ENCODE measurements at regions not wholly inside any gene's neighbourhood (a gene's known extent, or its start where the extent isn't known, plus 50 kb on each side); places are given as distances from the start of the nearest gene placed in this dataset.

GRCh38 chr2:239815671-239816070 lies 209.5 kb downstream of the NDUFA10 start:
- H3K4me1 ChIP-seq (ENCODE audit: insufficient read depth, poor library complexity, severe bottlenecking), result no peaks in the 10 kb centered on the region

GRCh38 chr2:239814861-239815601 lies 210.1 kb downstream of the NDUFA10 start:
- ATAC-seq (ENCODE audit: low read depth) (no peak), DNase-seq (ENCODE audit: low spot score) (peak; percentile 38)
- no peak for TF ChIP-seq CTCF (IDR thresholded peaks at IDR 0.05; ENCODE audit: poor library complexity, severe bottlenecking)
- Histone ChIP-seq H3K4me3 (ENCODE audit: severe bottlenecking) (no peak overlapping the region), H3K4me1 (ENCODE audit: insufficient read depth, poor library complexity, severe bottlenecking) (no peaks in the 10 kb centered on the region), H3K36me3 (ENCODE audit: low read depth) (no peaks in the 10 kb centered on the region), H3K9me3 (ENCODE audit: severe bottlenecking) (no peaks in the 10 kb centered on the region), H3K27ac (ENCODE audit: poor library complexity, severe bottlenecking) (no peak overlapping the region), H3K27me3 (ENCODE audit: insufficient read depth, poor library complexity, severe bottlenecking) (no peaks in the 10 kb centered on the region)

More at GRCh38 chr2:239815671-239816070, 209.5 kb downstream of the NDUFA10 start:
- DNase-seq (ENCODE audit: low spot score) (no peak), ATAC-seq (ENCODE audit: low read depth) (no peak)
- H3K9me3 ChIP-seq (ENCODE audit: severe bottlenecking), result no peaks in the 10 kb centered on the region
- no peaks in the 10 kb centered on the region for H3K27me3 ChIP-seq (ENCODE audit: insufficient read depth, poor library complexity, severe bottlenecking)
- no peaks in the 10 kb centered on the region for H3K36me3 ChIP-seq (ENCODE audit: low read depth)
- H3K4me3 ChIP-seq (ENCODE audit: severe bottlenecking), result no peak overlapping the region
- TF ChIP-seq CTCF (IDR thresholded peaks at IDR 0.05; ENCODE audit: poor library complexity, severe bottlenecking), result no peak
- H3K27ac ChIP-seq (ENCODE audit: poor library complexity, severe bottlenecking), result no peak overlapping the region

GRCh38 chr2:239814116-239814860 lies 210.9 kb downstream of the NDUFA10 start:
- H3K27me3 ChIP-seq (ENCODE audit: insufficient read depth, poor library complexity, severe bottlenecking), result peaks cover under 1% of the 10 kb centered on the region
- ATAC-seq (ENCODE audit: low read depth), result no peak
- TF ChIP-seq CTCF (IDR thresholded peaks at IDR 0.05; ENCODE audit: poor library complexity, severe bottlenecking), result no peak
- no peaks in the 10 kb centered on the region for H3K9me3 ChIP-seq (ENCODE audit: severe bottlenecking)
- no peaks in the 10 kb centered on the region for H3K36me3 ChIP-seq (ENCODE audit: low read depth)
- H3K4me1 ChIP-seq (ENCODE audit: insufficient read depth, poor library complexity, severe bottlenecking), result no peaks in the 10 kb centered on the region
- H3K27ac ChIP-seq (ENCODE audit: poor library complexity, severe bottlenecking), result no peak overlapping the region
- no peak for DNase-seq (ENCODE audit: low spot score)
- no peak overlapping the region for H3K4me3 ChIP-seq (ENCODE audit: severe bottlenecking)

GRCh38 chr2:239813261-239814115 lies 211.7 kb downstream of the NDUFA10 start:
- peak; percentile 23 for DNase-seq (ENCODE audit: low spot score)
- H3K27me3 ChIP-seq (ENCODE audit: insufficient read depth, poor library complexity, severe bottlenecking), result peaks cover 8% of the 10 kb centered on the region
- no peak for ATAC-seq (ENCODE audit: low read depth)
- H3K4me3 ChIP-seq (ENCODE audit: severe bottlenecking), result no peak overlapping the region
- no peak overlapping the region for H3K27ac ChIP-seq (ENCODE audit: poor library complexity, severe bottlenecking)
- H3K4me1 ChIP-seq (ENCODE audit: insufficient read depth, poor library complexity, severe bottlenecking), result no peaks in the 10 kb centered on the region
- no peaks in the 10 kb centered on the region for H3K36me3 ChIP-seq (ENCODE audit: low read depth)
- no peak for TF ChIP-seq CTCF (IDR thresholded peaks at IDR 0.05; ENCODE audit: poor library complexity, severe bottlenecking)
- H3K9me3 ChIP-seq (ENCODE audit: severe bottlenecking), result no peaks in the 10 kb centered on the region
